B cell (primary cell): ENCODE measurements at regions not wholly inside any gene's neighbourhood (a gene's known extent, or its start where the extent isn't known, plus 50 kb on each side); places are given as distances from the start of the nearest gene placed in this dataset.

ENCODE experiments used
- ATAC-seq: fragments of 200-7000 bp; cut with Tn5 transposase; one replicate; pipeline ENCODE4 v1.10.0; 2021; ENCODE audit warnings: low read depth, mild to moderate bottlenecking, moderate number of reproducible peaks, moderate library complexity
- CTCF ChIA-PET: fragments of 350-600 bp; sonication (Branson Sonifier 250); formaldehyde crosslinking; loops from one replicate; lab custom pipeline; 2021; ENCODE audit warnings: antibody characterized with exemption, inconsistent platforms; lab: Charles Lee
- POLR2A ChIA-PET: fragments of 350-600 bp; sonication (Branson Sonifier 250); formaldehyde crosslinking; loops from one replicate; lab custom pipeline; 2021; ENCODE audit warnings: antibody characterized with exemption; lab: Charles Lee
- DNase-seq: peaks from one replicate; pipeline ENCODE4 v3.0.0; 2013
- H2AFZ ChIP-seq: 2 replicates; pipeline ENCODE4 v1.6.1; 2012; ENCODE audit warnings: mild to moderate bottlenecking, low read depth, low read length; ENCODE audit not compliant: insufficient read depth, poor library complexity, severe bottlenecking
- H3K27ac ChIP-seq, 2 donors: 1 replicate in 1 of 2; 2 replicates in 1 of 2; pipeline ENCODE4 v1.5.1; 2012 to 2013; ENCODE audit warnings: low read length in 2 of 2, mild to moderate bottlenecking in 2 of 2, moderate library complexity in 1 of 2
- H3K27me3 ChIP-seq, 4 experiments: fragments of 200-600 bp in 1 of 4; sonication (generic) in 1 of 4; replicated peaks in 1 of 4; 1 replicate in 2 of 4; 2 replicates in 2 of 4; pipeline versions ENCODE4 v1.6.1 to v1.7.0; 2013 to 2016; ENCODE audit warnings: low read length in 3 of 4, mild to moderate bottlenecking in 2 of 4, mixed read lengths in 1 of 4, moderate library complexity in 1 of 4; ENCODE audit not compliant: insufficient read depth in 4 of 4, control insufficient read depth in 3 of 4; ENCODE audit errors: control extremely low read depth in 1 of 4
- H3K36me3 ChIP-seq, 2 experiments: replicated peaks in 1 of 2; 1 replicate in 1 of 2; 2 replicates in 1 of 2; pipeline versions ENCODE4 v1.6.1 to v1.7.1; 2013; ENCODE audit warnings: low read length in 1 of 2; ENCODE audit not compliant: insufficient read depth in 2 of 2, control insufficient read depth in 1 of 2; ENCODE audit errors: control extremely low read depth in 1 of 2, extremely low read depth in 1 of 2
- H3K4me1 ChIP-seq, 2 donors: fragments of 200-600 bp in 1 of 2; sonication (generic) in 1 of 2; 1 replicate in 1 of 2; 2 replicates in 1 of 2; pipeline versions ENCODE4 v1.5.1 to v1.6.1; 2013 to 2017; ENCODE audit warnings: low read length in 2 of 2; ENCODE audit not compliant: control insufficient read depth in 2 of 2, insufficient read depth in 2 of 2
- H3K4me2 ChIP-seq: replicated peaks from 2 replicates; pipeline ENCODE3; 2012; ENCODE audit warnings: mild to moderate bottlenecking, low read depth, low read length; ENCODE audit not compliant: poor library complexity, severe bottlenecking
- H3K4me3 ChIP-seq, 5 experiments: fragments of 200-600 bp in 1 of 5; sonication (generic) in 1 of 5; 1 replicate in 3 of 5; 2 replicates in 2 of 5; pipeline versions ENCODE4 v1.5.1 to v1.7.0; 2011 to 2016; ENCODE audit warnings: low read length in 4 of 5, mild to moderate bottlenecking in 4 of 5, low read depth in 2 of 5, control low read depth in 1 of 5, moderate library complexity in 1 of 5; ENCODE audit not compliant: insufficient read depth in 1 of 5; ENCODE audit errors: control extremely low read depth in 1 of 5, extremely low read depth in 1 of 5
- H3K79me2 ChIP-seq: fragments of 200-600 bp; sonication (generic); one replicate; pipeline ENCODE4 v1.6.0; 2016; ENCODE audit warnings: low read length; ENCODE audit not compliant: control insufficient read depth, insufficient read depth
- H3K9ac ChIP-seq: fragments of 200-600 bp; sonication (generic); 2 replicates; pipeline ENCODE4 v1.6.1; 2017; ENCODE audit warnings: mild to moderate bottlenecking, low read length, moderate library complexity
- H3K9me3 ChIP-seq, 3 donors: one replicate each; pipeline versions ENCODE4 v1.6.1 to v1.7.1; 2013; ENCODE audit warnings: low read length in 2 of 3; ENCODE audit not compliant: control insufficient read depth in 2 of 3, insufficient read depth in 1 of 3; ENCODE audit errors: control extremely low read depth in 1 of 3
- H4K20me1 ChIP-seq: 2 replicates; pipeline ENCODE4 v1.6.0; 2012; ENCODE audit warnings: mild to moderate bottlenecking, low read length; ENCODE audit not compliant: insufficient read depth, control insufficient read depth, poor library complexity, severe bottlenecking
- H3K27ac Mint-ChIP-seq: one replicate; pipeline ENCODE4 v1.8.0; 2021; ENCODE audit warnings: mixed read lengths
- H3K27me3 Mint-ChIP-seq: one replicate; pipeline ENCODE4 v1.8.0; 2021; ENCODE audit warnings: mixed read lengths
- H3K4me1 Mint-ChIP-seq: one replicate; pipeline ENCODE4 v1.8.0; 2021; ENCODE audit warnings: mixed read lengths
- H3K4me3 Mint-ChIP-seq: one replicate; pipeline ENCODE4 v1.8.0; 2021; ENCODE audit warnings: mixed read lengths
- H3K9me3 Mint-ChIP-seq: one replicate; pipeline ENCODE4 v1.8.0; 2022; ENCODE audit warnings: mixed read lengths; ENCODE audit not compliant: insufficient read depth
- CTCF ChIP-seq: fragments of 200-600 bp; IDR thresholded peaks from one replicate; pipeline ENCODE4 v1.8.0; 2022; ENCODE audit warnings: antibody characterized with exemption, mild to moderate bottlenecking
- EZH2 ChIP-seq: IDR thresholded peaks from 2 replicates; pipeline ENCODE4 v1.6.1; 2012; ENCODE audit warnings: borderline replicate concordance, low read depth, mild to moderate bottlenecking, moderate library complexity, low read length; ENCODE audit not compliant: insufficient read depth, poor library complexity, severe bottlenecking
- WGBS: methylation state at CpG from one replicate; pipeline ENCODE4 v1.1.5; 2013; ENCODE audit warnings: missing lambda C conversion rate; ENCODE audit not compliant: insufficient coverage; 5-methylcytosine and 5-hydroxymethylcytosine counted together
- intact Hi-C: fragments of 100-400 bp; cut with micrococcal nuclease; formaldehyde crosslinking; loops from one replicate; pipeline ENCODE4 v1.10.0; 2022

GRCh38 chr6:27023664-27024063 is 223.8 kb upstream of the PRSS16 start:
- WGBS, result 100% methylated on average over 1 of the region's 4 CpGs
- Histone ChIP-seq H3K27me3 (peaks cover 0 to 19% (median 8%) of the 10 kb centered on the region in 4 experiments), H2AFZ (no peak overlapping the region), H3K79me2 (no peaks in the 10 kb centered on the region), H3K27ac (no peak overlapping the region), H3K36me3 (no peaks in the 10 kb centered on the region), H3K9ac (no peak overlapping the region), H3K4me2 (no peak overlapping the region), H4K20me1 (no peaks in the 10 kb centered on the region), H3K4me3 (no peak overlapping the region), H3K4me1 (peaks cover 12 to 13% of the 10 kb centered on the region in 2 donors), H3K9me3 (peaks cover 0 to 9% (median 2%) of the 10 kb centered on the region in 3 donors)
- peaks cover 8% of the 10 kb centered on the region for H3K4me1 Mint-ChIP-seq
- no peak overlapping the region for H3K4me3 Mint-ChIP-seq
- TF ChIP-seq CTCF, result no peak
- no peak for TF ChIP-seq EZH2
- POLR2A ChIA-PET, result no interaction called here
- DNase-seq (no peak), ATAC-seq (no peak)
- H3K27me3 Mint-ChIP-seq, result peaks cover 61% of the 10 kb centered on the region
- no peak overlapping the region for H3K27ac Mint-ChIP-seq
- CTCF ChIA-PET, result no interaction called here
- no peaks in the 10 kb centered on the region for H3K9me3 Mint-ChIP-seq
- intact Hi-C loops, result no loop called here

- H3K79me2 ChIP-seq, result no peaks in the 10 kb centered on the region
- no peaks in the 10 kb centered on the region for H4K20me1 ChIP-seq
- H3K27me3 Mint-ChIP-seq, result peaks cover 60% of the 10 kb centered on the region
- no CpG with 5 or more reads among the region's 1 CpG for WGBS
- POLR2A ChIA-PET, result no interaction called here
- H3K9me3 Mint-ChIP-seq, result no peaks in the 10 kb centered on the region
- no peak overlapping the region for H3K4me3 Mint-ChIP-seq
- H3K9ac ChIP-seq, result no peak overlapping the region
- peaks cover 0 to 14% (median 8%) of the 10 kb centered on the region in 4 experiments for H3K27me3 ChIP-seq
- H3K27ac Mint-ChIP-seq, result no peak overlapping the region
- H3K27ac ChIP-seq, result no peak overlapping the region
- H3K36me3 ChIP-seq, result no peaks in the 10 kb centered on the region
- peaks cover 0 to 2% (median 0%) of the 10 kb centered on the region in 3 donors for H3K9me3 ChIP-seq
- CTCF ChIA-PET, result no interaction called here
- no peak for ATAC-seq
- H3K4me1 Mint-ChIP-seq, result peaks cover 4% of the 10 kb centered on the region
- peaks cover 6 to 8% of the 10 kb centered on the region in 2 donors for H3K4me1 ChIP-seq
- no peak overlapping the region for H3K4me2 ChIP-seq
- TF ChIP-seq CTCF, result no peak
- no peak for TF ChIP-seq EZH2
- intact Hi-C loops, result no loop called here
- no peak overlapping the region for H3K4me3 ChIP-seq
- DNase-seq, result no peak
- no peak overlapping the region for H2AFZ ChIP-seq
Measured at GRCh38 chr6:27025351-27025750, 222.2 kb upstream of the PRSS16 start.
